ENCODE measurements at regions not wholly inside any gene's neighbourhood (a gene's known extent, or its start where the extent isn't known, plus 50 kb on each side); places are given as distances from the start of the nearest gene placed in this dataset.
"Not testable (repeated sequence)": the region's sequence is repeated elsewhere in the genome, so short reads cannot be mapped to it uniquely, and the experiment has no call there.

GRCh38 chr4:111045992-111046391, 423.1 kb upstream of the PITX2 start:
- DNase-seq, result no peak

DNA sequence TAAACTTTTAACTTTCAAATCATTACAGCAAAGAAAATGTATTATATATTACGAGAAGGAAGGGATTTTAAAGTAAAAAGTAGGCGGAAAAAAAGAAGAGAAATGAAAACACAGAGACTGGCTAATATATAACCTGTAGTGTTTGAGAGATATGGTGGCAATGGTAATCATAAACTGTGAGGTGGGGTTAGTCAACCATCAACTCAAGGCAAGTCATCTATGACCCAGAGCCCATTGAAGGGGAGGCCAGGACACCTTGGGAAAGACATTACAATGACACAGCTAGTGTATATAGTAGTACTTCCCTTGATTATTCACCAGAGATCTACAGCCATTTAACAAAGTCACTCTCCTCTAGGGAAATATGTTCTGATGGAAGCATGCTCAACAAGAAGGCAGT, 423.9 kb upstream of the PITX2 start:
- DNase-seq, result no peak

DNA sequence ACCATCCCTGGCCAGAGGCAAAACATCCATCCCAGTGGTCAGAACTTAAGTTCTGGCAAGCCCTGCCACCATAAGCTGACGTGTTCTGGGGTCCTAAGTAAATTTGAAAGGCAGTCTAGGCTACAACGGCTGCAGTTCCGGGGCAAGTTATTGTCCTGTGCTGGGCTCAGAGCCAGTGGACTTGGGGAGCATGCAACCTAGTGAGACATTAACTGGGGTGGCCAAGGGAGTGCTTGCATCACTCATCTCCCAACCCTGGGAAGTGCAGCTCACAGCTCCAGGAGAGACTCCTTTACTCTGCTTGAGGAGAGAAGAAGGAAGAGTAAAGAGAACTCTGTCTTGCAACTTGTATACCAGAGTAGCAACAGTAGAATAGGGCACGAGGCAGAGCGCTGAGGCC, 425.4 kb upstream of the PITX2 start:
- DNase-seq, result no peak

GRCh38 chr4:111064342-111064993, 441.6 kb upstream of the PITX2 start:
- DNase-seq, result no peak

GRCh38 chr4:111066001-111066400, 443.1 kb upstream of the PITX2 start:
- DNase-seq, result no peak

GRCh38 chr4:111066447-111066846, 443.6 kb upstream of the PITX2 start:
- DNase-seq, result no peak

GRCh38 chr4:111066887-111067286, 444.0 kb upstream of the PITX2 start:
- no peak for DNase-seq

- DNase-seq, result no peak
Measured at GRCh38 chr4:111068883-111069282, 446.0 kb upstream of the PITX2 start.

GRCh38 chr4:111070390-111070789, 447.5 kb upstream of the PITX2 start:
- no peak for DNase-seq

DNA sequence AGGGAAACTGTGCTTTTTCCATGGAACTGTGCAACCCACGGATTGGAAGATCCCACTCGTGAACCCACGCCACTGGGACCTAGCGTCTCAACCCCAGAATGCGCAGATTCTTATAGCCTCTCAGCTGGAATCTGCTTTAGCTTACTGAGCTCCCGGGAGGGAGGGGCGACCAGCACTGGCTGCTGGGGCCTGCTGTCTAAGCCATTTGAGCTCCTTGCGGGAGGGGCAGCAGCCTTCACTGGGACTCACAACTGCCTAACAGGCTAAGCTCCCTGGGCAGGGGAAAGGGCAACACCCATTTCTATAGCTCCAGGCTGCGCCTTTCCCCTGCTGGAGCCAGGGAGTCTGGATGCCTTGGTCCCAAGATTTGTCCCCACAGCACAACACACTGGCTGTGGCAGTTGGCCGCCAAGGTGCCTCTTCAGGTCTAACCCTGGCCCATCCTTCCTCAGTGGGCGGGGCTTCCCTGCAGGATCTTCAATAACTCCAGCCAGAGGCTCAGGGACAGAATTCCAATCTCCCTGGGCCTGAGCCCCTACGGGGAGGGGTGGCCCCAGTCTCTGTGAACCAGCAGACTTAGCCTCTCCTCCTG, 451.7 kb upstream of the PITX2 start:
- no peak for DNase-seq

- DNase-seq, result not testable (repeated sequence)
Measured at GRCh38 chr4:111076299-111076698, 453.4 kb upstream of the PITX2 start.

DNA sequence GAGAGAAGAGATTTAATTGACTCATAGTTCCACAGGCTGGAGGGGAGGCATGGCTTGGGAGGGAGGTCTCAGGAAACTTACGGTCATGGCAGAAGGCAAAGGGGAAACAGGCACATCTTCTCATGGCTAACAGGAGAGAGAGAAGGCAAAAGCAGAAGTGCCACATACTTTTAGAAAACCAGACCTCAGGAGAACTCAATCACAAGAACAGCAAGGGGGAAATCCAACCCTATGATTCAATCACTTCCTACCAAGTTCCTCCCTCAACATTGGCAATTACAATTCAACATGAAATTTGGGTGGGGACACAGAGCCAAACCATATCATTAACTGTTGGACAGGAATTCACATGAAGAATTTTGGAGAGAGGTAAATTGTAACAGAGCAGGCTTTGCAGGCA, 485.3 kb upstream of the PITX2 start:
- no peak for DNase-seq

- no peak for DNase-seq
Measured at GRCh38 chr4:111113591-111113990, 490.7 kb upstream of the PITX2 start.

DNA sequence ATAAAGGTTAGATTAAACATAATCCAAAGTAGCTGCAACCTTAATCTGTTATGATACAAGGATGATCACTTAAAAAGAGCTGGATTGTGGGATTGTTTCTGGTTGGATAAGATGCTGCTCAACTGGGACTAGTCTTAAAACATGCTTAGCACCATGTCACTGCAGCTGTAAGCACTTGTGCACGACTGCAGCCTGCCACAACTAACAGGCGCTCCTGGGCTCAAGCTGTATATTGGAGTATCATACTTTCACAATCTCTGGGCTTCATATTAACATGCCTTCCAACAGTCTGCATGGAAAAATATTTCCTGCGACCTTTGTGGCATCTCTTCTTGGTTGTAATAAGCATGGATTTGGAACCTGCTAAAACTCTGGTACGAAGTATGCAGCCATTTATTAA, 493.0 kb upstream of the PITX2 start:
- no peak for DNase-seq

DNA sequence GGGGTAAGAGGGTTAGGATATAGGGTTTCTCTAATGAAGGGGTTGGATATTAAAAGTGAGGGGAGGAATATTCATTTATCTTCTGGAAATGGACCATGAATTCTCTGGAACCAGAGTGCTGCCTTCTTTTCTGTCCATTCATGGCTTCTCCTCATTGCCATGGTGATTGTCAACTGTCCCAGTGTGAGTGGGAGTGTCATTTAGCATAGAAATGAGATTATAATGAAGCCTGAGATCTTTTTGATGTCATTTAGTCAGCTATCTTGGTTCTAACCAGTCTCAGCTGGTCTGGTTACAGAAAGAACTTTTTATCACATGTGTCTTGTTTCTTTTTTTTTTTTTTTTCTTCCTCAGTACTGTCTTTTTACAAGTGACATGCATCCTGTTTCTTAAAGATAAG, 497.3 kb upstream of the PITX2 start:
- no peak for DNase-seq

DNA sequence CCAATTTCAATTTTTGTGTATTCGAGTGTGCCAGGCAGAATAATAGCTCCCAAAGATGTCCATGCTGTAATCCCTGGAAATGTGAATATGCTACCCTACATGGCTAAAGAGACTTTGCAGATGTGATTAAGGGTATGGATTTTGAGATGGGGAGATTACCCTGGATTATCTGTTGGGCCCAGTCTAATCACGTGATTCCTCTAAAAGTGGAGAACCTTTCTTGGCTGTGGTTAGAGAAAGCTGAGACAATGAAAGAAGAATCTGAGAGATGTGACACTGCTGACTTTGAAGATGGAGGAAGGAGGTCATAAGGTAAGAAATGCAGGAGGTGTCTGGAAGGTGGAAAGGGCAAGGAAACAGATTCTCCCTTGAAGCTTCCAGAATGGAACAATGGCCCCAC, 503.5 kb upstream of the PITX2 start:
- no peak for DNase-seq

DNA sequence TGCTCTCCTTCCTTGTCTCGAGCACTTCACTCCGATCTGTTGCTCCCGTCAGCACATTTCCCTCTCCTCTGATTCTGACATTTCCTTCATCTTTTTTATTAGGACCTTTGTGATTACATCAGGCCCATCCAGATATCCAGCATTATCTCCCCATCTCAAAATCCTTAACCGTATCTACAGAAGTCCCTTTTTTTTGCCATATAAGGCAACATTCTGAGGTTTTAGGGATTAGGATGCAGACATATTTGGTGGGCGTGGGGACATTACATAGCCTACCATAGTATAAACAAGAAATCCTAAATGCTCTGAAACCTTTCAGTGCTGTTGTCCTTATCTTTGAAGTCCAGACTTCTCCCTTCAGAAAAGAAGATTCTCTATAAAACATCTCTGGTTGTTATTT, 505.0 kb upstream of the PITX2 start:
- no peak for DNase-seq

DNA sequence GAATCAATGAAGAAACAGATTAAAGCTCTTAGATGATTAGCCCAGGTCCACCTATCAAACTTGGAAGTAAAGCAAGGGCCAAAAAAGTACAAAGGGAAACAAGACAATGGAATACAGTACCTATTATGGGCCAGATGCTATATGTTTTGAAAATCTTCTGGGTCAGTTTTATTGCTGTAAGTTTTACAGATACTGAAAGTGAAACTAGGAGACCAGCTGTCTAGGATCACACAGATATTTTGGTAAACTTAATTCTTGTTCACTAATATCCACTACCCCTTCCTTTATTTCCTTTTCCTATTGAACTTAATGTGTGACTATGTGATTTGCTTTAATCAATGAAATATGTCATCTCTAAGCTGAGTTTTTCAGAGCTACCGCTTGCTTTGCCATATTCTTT, 505.4 kb upstream of the PITX2 start:
- no peak for DNase-seq

DNA sequence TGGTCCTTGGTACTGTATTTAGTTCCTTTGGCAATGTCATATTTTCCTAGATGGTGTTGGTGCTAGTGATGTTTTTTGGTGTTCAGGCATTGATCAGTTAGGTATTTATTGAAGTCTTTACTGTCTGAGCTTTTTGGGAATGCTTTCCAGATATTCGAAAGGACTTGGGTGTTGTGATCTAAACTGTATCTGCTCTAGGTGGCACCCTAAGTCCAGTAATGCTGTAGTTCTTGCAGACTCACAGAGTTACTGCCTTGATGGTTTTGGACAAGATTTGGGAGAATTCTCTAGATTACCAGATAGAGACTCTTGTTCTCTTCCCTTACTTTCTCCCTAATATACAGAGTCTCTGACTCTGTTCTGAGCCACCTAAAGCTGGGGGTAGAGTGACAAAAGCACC, 513.6 kb upstream of the PITX2 start:
- no peak for DNase-seq

DNA sequence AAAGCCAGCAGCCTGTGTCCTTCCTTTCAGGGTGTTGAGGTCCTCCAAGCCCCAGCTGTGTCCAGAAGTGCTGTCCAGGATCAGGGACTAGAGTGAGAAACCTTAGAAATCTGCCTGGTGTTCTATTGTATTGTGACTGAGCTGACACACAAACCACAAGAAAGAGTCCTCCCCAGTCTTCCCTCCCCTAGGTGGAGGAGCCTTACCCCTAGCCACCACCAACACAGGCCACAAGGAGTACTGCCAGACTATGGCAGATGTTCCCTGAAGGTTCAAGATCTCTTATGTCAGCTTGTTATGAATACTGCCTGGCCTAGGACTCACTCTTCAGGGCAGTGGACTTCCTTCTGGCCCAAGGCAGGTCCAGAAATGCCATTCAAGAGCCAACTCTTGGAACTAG, 514.1 kb upstream of the PITX2 start:
- no peak for DNase-seq

GRCh38 chr4:111143510-111143909, 520.6 kb upstream of the PITX2 start:
- no peak for DNase-seq

- DNase-seq, result no peak
Measured at GRCh38 chr4:111154934-111155333, 532.1 kb upstream of the PITX2 start.

- DNase-seq, result not testable (repeated sequence)
Measured at GRCh38 chr4:111164556-111164955, 541.7 kb upstream of the PITX2 start.

DNA sequence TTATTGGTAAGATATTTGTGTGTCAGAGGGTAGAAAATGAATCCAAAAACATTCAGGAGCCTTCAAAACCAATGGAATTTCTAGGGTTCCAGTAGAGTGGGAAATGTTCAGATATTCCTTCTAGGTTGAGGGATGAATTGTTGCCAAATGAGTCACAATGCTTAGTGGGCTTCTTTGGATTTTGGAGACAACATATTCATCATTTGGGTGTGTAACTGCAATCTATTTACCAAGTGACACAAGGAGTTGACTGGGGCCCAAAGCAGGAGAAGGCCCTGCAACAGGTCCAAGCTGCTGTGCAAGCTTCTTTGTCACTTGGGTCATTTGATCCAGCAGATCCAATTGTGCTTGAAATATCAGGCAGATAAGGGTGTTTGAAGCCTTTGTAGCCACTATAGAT, 551.5 kb upstream of the PITX2 start:
- DNase-seq, result no peak

DNA sequence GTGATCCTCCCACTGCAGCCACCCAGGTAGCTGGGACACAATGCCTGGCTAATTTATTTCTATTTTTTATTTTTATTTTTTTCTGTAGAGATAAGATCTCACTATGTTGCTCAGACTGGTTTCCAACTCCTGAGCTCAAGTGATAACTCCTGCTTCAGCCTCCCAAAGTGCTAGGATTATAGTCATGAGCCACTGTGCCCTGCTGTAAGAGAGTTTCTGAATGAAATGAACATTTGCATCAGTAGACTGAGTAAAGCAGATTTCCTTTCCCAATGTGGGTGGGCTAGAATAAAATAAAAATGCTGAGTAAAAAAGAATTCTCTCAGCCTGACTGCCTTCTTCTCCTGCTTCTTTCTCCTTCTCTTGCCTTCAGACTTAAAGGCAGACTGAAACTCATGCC, 555.4 kb upstream of the PITX2 start:
- no peak for DNase-seq
